ENCODE measurements at regions not wholly inside any gene's neighbourhood (a gene's known extent, or its start where the extent isn't known, plus 50 kb on each side); places are given as distances from the start of the nearest gene placed in this dataset.

GRCh38 chr9:79895232-79895631 is 323.5 kb downstream of the TLE4 start:
- Histone ChIP-seq H3K4me1 (replicated peaks in 1 of 2) (no peaks in the 10 kb centered on the region), H3K27ac (no peak overlapping the region), H3K4me3 (no peak overlapping the region), H3K36me3 (replicated peaks in 1 of 2) (no peaks in the 10 kb centered on the region), H3K9me3 (replicated peaks in 1 of 3) (no peaks in the 10 kb centered on the region), H3K27me3 (no peaks in the 10 kb centered on the region)
- no peak for DNase-seq
- WGBS, 4 donors: 78 to 91% (median 82%) methylated on average over 6 of the region's 6 CpGs
- TF ChIP-seq POLR2A (IDR thresholded peaks at IDR 0.05) (no peak), CTCF (IDR thresholded peaks at IDR 0.05) (no peak)
- intact Hi-C loops (cut with DNase I): no loop called here

GRCh38 chr9:79889369-79889768 is 317.6 kb downstream of the TLE4 start:
- Histone ChIP-seq H3K27me3 (no peaks in the 10 kb centered on the region), H3K27ac (no peak overlapping the region), H3K4me3 (no peak overlapping the region), H3K4me1 (replicated peaks in 1 of 2) (no peaks in the 10 kb centered on the region), H3K9me3 (replicated peaks in 1 of 3) (no peaks in the 10 kb centered on the region), H3K36me3 (replicated peaks in 1 of 2) (no peaks in the 10 kb centered on the region)
- TF ChIP-seq CTCF (IDR thresholded peaks at IDR 0.05) (no peak), POLR2A (IDR thresholded peaks at IDR 0.05) (no peak)
- intact Hi-C loops (cut with DNase I): no loop called here
- DNase-seq: no peak

GRCh38 chr9:79885093-79885857 is 313.5 kb downstream of the TLE4 start:
- WGBS, 4 donors: 85 to 97% (median 89%) methylated on average over 6 of the region's 6 CpGs
- Histone ChIP-seq H3K27ac (no peak overlapping the region), H3K27me3 (no peaks in the 10 kb centered on the region), H3K4me3 (no peak overlapping the region), H3K36me3 (replicated peaks in 1 of 2) (no peaks in the 10 kb centered on the region), H3K4me1 (replicated peaks in 1 of 2) (no peaks in the 10 kb centered on the region), H3K9me3 (replicated peaks in 1 of 3) (no peaks in the 10 kb centered on the region)
- TF ChIP-seq CTCF (IDR thresholded peaks at IDR 0.05) (no peak), POLR2A (IDR thresholded peaks at IDR 0.05) (no peak)
- no peak for DNase-seq
- intact Hi-C loops (cut with DNase I): no loop called here

- no peaks in the 10 kb centered on the region for H3K36me3 ChIP-seq (replicated peaks in 1 of 2)
- H3K4me3 ChIP-seq: no peak overlapping the region
- H3K27me3 ChIP-seq: no peaks in the 10 kb centered on the region
- no peaks in the 10 kb centered on the region for H3K9me3 ChIP-seq (replicated peaks in 1 of 3)
- DNase-seq: no peak
- no peaks in the 10 kb centered on the region for H3K4me1 ChIP-seq (replicated peaks in 1 of 2)
- H3K27ac ChIP-seq: no peak overlapping the region
- TF ChIP-seq POLR2A (IDR thresholded peaks at IDR 0.05) (no peak), CTCF (IDR thresholded peaks at IDR 0.05) (no peak)
- 56 to 73% (median 62%) methylated on average over 4 of the region's 4 CpGs for WGBS, 4 donors
- intact Hi-C loops (cut with DNase I): no loop called here
These were observed 312.8 kb downstream of the TLE4 start for GRCh38 chr9:79884546-79884945.

Measured in adrenal gland (tissue), 9 donors.